Osteoblast (primary cell): ENCODE measurements at regions not wholly inside any gene's neighbourhood (a gene's known extent, or its start where the extent isn't known, plus 50 kb on each side); places are given as distances from the start of the nearest gene placed in this dataset.

Source experiments
- DNase-seq: peaks from one replicate; pipeline ENCODE4 v3.0.0; 2011; ENCODE audit warnings: low spot score, mixed read lengths; ENCODE audit not compliant: insufficient read length; ENCODE audit errors: missing footprints
- H2AFZ ChIP-seq: 2 replicates; pipeline ENCODE4 v1.6.0; 2011; ENCODE audit warnings: mild to moderate bottlenecking, low read length
- H3K27ac ChIP-seq: 2 replicates; pipeline ENCODE4 v1.5.1; 2011; ENCODE audit warnings: mild to moderate bottlenecking, low read depth, low read length, moderate library complexity
- H3K27me3 ChIP-seq: 2 replicates; pipeline ENCODE4 v1.6.0; 2012; ENCODE audit warnings: mild to moderate bottlenecking, control low read depth, inconsistent platforms, low read length, moderate library complexity; ENCODE audit not compliant: insufficient read depth
- H3K36me3 ChIP-seq: 2 replicates; pipeline ENCODE4 v1.5.1; 2011; ENCODE audit warnings: mild to moderate bottlenecking, low read length, control low read depth, moderate library complexity; ENCODE audit not compliant: insufficient read depth
- H3K4me1 ChIP-seq: 2 replicates; pipeline ENCODE4 v1.5.1; 2011; ENCODE audit warnings: mild to moderate bottlenecking, low read length, control low read depth, moderate library complexity; ENCODE audit not compliant: insufficient read depth
- H3K4me2 ChIP-seq: 2 replicates; pipeline ENCODE4 v1.6.0; 2011; ENCODE audit warnings: mild to moderate bottlenecking, low read length; ENCODE audit not compliant: insufficient read depth
- H3K4me3 ChIP-seq: fragments of 200-600 bp; sonication (generic); 3 replicates; pipeline ENCODE4 v1.5.1; 2012; ENCODE audit warnings: mild to moderate bottlenecking, low read length, inconsistent platforms; ENCODE audit not compliant: insufficient read depth
- H3K79me2 ChIP-seq: 2 replicates; pipeline ENCODE4 v1.6.0; 2012; ENCODE audit warnings: mild to moderate bottlenecking, low read length, control low read depth, inconsistent platforms; ENCODE audit not compliant: insufficient read depth
- H3K9me3 ChIP-seq: 2 replicates; pipeline ENCODE4 v1.5.1; 2011; ENCODE audit warnings: low read depth, low read length, control low read depth
- H4K20me1 ChIP-seq: 2 replicates; pipeline ENCODE4 v1.6.0; 2012; ENCODE audit warnings: mild to moderate bottlenecking, low read length, control low read depth; ENCODE audit not compliant: insufficient read depth
- TF ChIP-seq, protein P1 (sequence below): IDR thresholded peaks from 2 replicates; pipeline ENCODE4 v1.5.1; 2011; ENCODE audit warnings: mild to moderate bottlenecking, low read depth, low read length, moderate library complexity; ENCODE audit errors: extremely low read depth

DNA sequence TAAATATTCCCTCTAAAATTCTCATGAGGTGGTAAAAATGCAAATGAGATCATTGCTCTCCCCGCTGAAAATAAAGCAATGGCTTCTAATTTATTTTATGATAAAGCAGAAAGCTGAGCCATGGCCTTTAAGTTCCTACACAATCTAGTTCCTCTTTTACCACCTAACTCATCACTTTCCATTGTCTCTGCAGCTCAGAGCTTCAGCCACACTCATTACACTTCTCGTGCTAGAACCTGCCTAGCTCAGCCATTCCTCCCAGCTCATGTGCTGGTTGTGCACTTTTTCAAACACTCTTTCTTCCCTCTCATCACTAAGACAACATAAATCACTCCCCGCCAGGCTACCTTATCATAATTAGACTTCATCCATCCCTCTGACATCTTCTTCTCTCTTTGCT is 1112.1 kb upstream of the PRKX start:
- H3K79me2 ChIP-seq, result no peaks in the 10 kb centered on the region
- H4K20me1 ChIP-seq, result no peaks in the 10 kb centered on the region
- H3K27me3 ChIP-seq, result no peaks in the 10 kb centered on the region
- H3K36me3 ChIP-seq, result no peaks in the 10 kb centered on the region
- no peak overlapping the region for H3K4me2 ChIP-seq
- DNase-seq, result no peak
- H3K4me1 ChIP-seq, result no peaks in the 10 kb centered on the region
- H3K4me3 ChIP-seq, result no peak overlapping the region
- H2AFZ ChIP-seq, result no peak overlapping the region
- H3K9me3 ChIP-seq, result peaks cover 3% of the 10 kb centered on the region
- H3K27ac ChIP-seq, result no peak overlapping the region
- TF ChIP-seq, protein P1, sequence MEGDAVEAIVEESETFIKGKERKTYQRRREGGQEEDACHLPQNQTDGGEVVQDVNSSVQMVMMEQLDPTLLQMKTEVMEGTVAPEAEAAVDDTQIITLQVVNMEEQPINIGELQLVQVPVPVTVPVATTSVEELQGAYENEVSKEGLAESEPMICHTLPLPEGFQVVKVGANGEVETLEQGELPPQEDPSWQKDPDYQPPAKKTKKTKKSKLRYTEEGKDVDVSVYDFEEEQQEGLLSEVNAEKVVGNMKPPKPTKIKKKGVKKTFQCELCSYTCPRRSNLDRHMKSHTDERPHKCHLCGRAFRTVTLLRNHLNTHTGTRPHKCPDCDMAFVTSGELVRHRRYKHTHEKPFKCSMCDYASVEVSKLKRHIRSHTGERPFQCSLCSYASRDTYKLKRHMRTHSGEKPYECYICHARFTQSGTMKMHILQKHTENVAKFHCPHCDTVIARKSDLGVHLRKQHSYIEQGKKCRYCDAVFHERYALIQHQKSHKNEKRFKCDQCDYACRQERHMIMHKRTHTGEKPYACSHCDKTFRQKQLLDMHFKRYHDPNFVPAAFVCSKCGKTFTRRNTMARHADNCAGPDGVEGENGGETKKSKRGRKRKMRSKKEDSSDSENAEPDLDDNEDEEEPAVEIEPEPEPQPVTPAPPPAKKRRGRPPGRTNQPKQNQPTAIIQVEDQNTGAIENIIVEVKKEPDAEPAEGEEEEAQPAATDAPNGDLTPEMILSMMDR, result no peak

DNA sequence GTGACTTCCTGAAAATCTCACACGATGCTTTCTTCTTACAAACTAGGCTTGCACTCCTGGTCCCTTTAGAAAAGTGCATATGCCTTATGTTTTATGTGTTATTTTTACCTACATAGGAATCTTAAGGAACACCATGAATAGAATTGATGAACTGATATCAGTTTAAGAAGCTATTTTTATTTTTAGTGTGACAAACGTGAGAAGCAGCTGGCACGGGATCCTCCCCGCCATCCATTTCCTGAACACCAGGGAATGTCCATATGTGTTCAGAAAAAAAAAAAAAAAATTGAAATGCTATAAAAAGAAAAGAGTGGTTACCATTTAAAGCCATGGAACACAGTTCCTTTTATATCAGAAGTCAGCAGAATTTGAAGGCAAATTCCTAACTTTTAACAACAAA is 1096.1 kb upstream of the PRKX start:
- Histone ChIP-seq H3K36me3 (no peaks in the 10 kb centered on the region), H4K20me1 (no peaks in the 10 kb centered on the region), H3K4me2 (no peak overlapping the region), H3K9me3 (no peaks in the 10 kb centered on the region), H3K27me3 (no peaks in the 10 kb centered on the region), H3K27ac (no peak overlapping the region), H3K4me3 (no peak overlapping the region), H3K4me1 (no peaks in the 10 kb centered on the region), H3K79me2 (no peaks in the 10 kb centered on the region), H2AFZ (no peak overlapping the region)
- TF ChIP-seq, protein P1, result no peak
- DNase-seq, result no peak

DNA sequence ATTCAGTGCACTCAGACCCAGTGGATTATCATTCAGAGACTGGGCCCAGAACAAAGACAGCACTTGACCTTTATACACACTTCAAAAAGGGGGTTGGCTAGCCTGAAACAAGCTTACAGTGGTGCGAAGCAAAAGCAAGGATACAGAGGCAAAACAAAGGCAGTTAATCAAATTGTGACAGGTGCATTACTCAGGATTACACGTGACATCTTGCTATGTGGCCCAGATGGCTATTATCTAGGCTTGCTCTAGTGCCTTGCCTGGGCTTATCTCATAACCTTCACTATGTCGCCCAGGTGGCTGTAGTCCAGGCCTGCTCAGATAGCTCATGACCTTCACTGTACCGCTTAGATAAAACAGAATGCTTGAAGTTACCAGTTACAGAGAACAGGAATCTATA is 1092.1 kb upstream of the PRKX start:
- Histone ChIP-seq H3K27me3 (no peaks in the 10 kb centered on the region), H3K79me2 (no peaks in the 10 kb centered on the region), H3K27ac (no peak overlapping the region), H3K4me3 (no peak overlapping the region), H3K36me3 (no peaks in the 10 kb centered on the region), H3K4me2 (no peak overlapping the region), H3K4me1 (no peaks in the 10 kb centered on the region), H4K20me1 (no peaks in the 10 kb centered on the region), H3K9me3 (peaks cover 2% of the 10 kb centered on the region), H2AFZ (no peak overlapping the region)
- DNase-seq, result no peak
- TF ChIP-seq, protein P1, result no peak

DNA sequence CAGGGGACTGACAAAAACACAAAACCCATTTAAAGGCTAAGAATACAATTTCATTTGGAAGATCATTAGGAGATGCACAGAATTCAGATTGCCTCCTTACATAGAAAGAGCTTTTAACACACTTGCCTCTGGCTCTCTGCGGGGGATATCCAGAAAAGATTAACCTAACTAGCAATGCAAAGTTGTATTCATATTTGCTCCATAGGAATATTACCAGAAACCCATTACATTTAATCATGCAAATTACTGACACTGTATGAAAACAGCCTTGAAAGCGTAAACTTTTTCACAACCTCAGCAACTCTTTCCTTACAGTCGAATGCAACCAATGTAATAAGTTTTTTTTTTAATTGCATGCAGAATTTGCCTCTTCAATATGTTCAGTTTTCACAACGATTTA is 1087.3 kb upstream of the PRKX start:
- H3K27me3 ChIP-seq, result no peaks in the 10 kb centered on the region
- no peaks in the 10 kb centered on the region for H3K4me1 ChIP-seq
- no peak overlapping the region for H3K27ac ChIP-seq
- H3K4me2 ChIP-seq, result no peak overlapping the region
- TF ChIP-seq, protein P1, result no peak
- peaks cover 2% of the 10 kb centered on the region for H3K9me3 ChIP-seq
- no peaks in the 10 kb centered on the region for H3K79me2 ChIP-seq
- no peak for DNase-seq
- no peak overlapping the region for H3K4me3 ChIP-seq
- H4K20me1 ChIP-seq, result no peaks in the 10 kb centered on the region
- no peaks in the 10 kb centered on the region for H3K36me3 ChIP-seq
- H2AFZ ChIP-seq, result no peak overlapping the region
